Activated CD4-positive, alpha-beta memory T cell treated with anti-CD3 and anti-CD28 coated beads for 36 hours (primary cell): ENCODE measurements at regions not wholly inside any gene's neighbourhood (a gene's known extent, or its start where the extent isn't known, plus 50 kb on each side); places are given as distances from the start of the nearest gene placed in this dataset.

Source experiments
- CTCF ChIA-PET: fragments of 350-600 bp; sonication (Branson Sonifier 250); formaldehyde crosslinking; loops from one replicate; lab custom pipeline; 2021; ENCODE audit warnings: antibody characterized with exemption, inconsistent platforms; lab: Charles Lee
- POLR2A ChIA-PET: fragments of 350-600 bp; sonication (Branson Sonifier 250); formaldehyde crosslinking; loops from one replicate; lab custom pipeline; 2021; ENCODE audit warnings: antibody characterized with exemption; lab: Charles Lee
- DNase-seq: peaks from one replicate; pipeline ENCODE4 v3.0.0-alpha.2; 2020
- H3K27ac Mint-ChIP-seq: one replicate; pipeline ENCODE4 v1.8.0; 2021; ENCODE audit warnings: mixed read lengths
- H3K27me3 Mint-ChIP-seq: one replicate; pipeline ENCODE4 v1.8.0; 2021; ENCODE audit warnings: mixed read lengths
- H3K36me3 Mint-ChIP-seq: one replicate; pipeline ENCODE4 v1.8.0; 2021; ENCODE audit warnings: mixed read lengths
- H3K4me1 Mint-ChIP-seq: one replicate; pipeline ENCODE4 v1.8.0; 2021; ENCODE audit warnings: low read depth, mixed read lengths
- H3K4me3 Mint-ChIP-seq: one replicate; pipeline ENCODE4 v1.8.0; 2021; ENCODE audit warnings: mild to moderate bottlenecking, mixed read lengths
- H3K9me3 Mint-ChIP-seq: one replicate; pipeline ENCODE4 v1.8.0; 2021; ENCODE audit warnings: mixed read lengths
- intact Hi-C: fragments of 100-400 bp; cut with micrococcal nuclease; formaldehyde crosslinking; loops from one replicate; pipeline ENCODE4 v1.15.1; 2023

GRCh38 chr5:120788481-120788880 is 324.4 kb downstream of the PRR16 start:
- Mint-ChIP-seq H3K36me3 (no peaks in the 10 kb centered on the region), H3K9me3 (no peaks in the 10 kb centered on the region), H3K4me1 (no peaks in the 10 kb centered on the region), H3K27ac (no peak overlapping the region), H3K27me3 (no peaks in the 10 kb centered on the region), H3K4me3 (no peak overlapping the region)
- ChIA-PET POLR2A (no interaction called here), CTCF (no interaction called here)
- DNase-seq = no peak
- intact Hi-C loops = no loop called here

- intact Hi-C loops = no loop called here
- no peak overlapping the region for H3K27ac Mint-ChIP-seq
- H3K36me3 Mint-ChIP-seq = no peaks in the 10 kb centered on the region
- H3K27me3 Mint-ChIP-seq = no peaks in the 10 kb centered on the region
- ChIA-PET POLR2A (no interaction called here), CTCF (no interaction called here)
- H3K4me1 Mint-ChIP-seq = no peaks in the 10 kb centered on the region
- DNase-seq = no peak
- peaks cover 4% of the 10 kb centered on the region for H3K9me3 Mint-ChIP-seq
- no peak overlapping the region for H3K4me3 Mint-ChIP-seq
Measured at GRCh38 chr5:120789918-120790317, 325.8 kb downstream of the PRR16 start.

GRCh38 chr5:120790339-120790738 is 326.2 kb downstream of the PRR16 start:
- CTCF ChIA-PET = no interaction called here
- DNase-seq = no peak
- Mint-ChIP-seq H3K36me3 (no peaks in the 10 kb centered on the region), H3K4me3 (no peak overlapping the region), H3K27me3 (no peaks in the 10 kb centered on the region), H3K27ac (no peak overlapping the region), H3K4me1 (no peaks in the 10 kb centered on the region), H3K9me3 (peaks cover 4% of the 10 kb centered on the region)
- POLR2A ChIA-PET = no interaction called here
- intact Hi-C loops = no loop called here

- Mint-ChIP-seq H3K36me3 (no peaks in the 10 kb centered on the region), H3K27ac (no peak overlapping the region), H3K4me1 (no peaks in the 10 kb centered on the region), H3K27me3 (no peaks in the 10 kb centered on the region), H3K9me3 (peaks cover 7% of the 10 kb centered on the region), H3K4me3 (no peak overlapping the region)
- ChIA-PET CTCF (no interaction called here), POLR2A (no interaction called here)
- intact Hi-C loops = no loop called here
- DNase-seq = no peak
Measured at GRCh38 chr5:120792477-120792876, 328.4 kb downstream of the PRR16 start.

- Mint-ChIP-seq H3K4me3 (no peak overlapping the region), H3K4me1 (no peaks in the 10 kb centered on the region), H3K27ac (no peak overlapping the region), H3K36me3 (no peaks in the 10 kb centered on the region), H3K27me3 (no peaks in the 10 kb centered on the region), H3K9me3 (peaks cover 7% of the 10 kb centered on the region)
- intact Hi-C loops = no loop called here
- POLR2A ChIA-PET = no interaction called here
- DNase-seq = no peak
- CTCF ChIA-PET = no interaction called here
Measured at GRCh38 chr5:120794121-120794520, 330.0 kb downstream of the PRR16 start.

GRCh38 chr5:120803282-120803681 is 339.2 kb downstream of the PRR16 start:
- POLR2A ChIA-PET = no interaction called here
- DNase-seq = no peak
- Mint-ChIP-seq H3K4me1 (no peaks in the 10 kb centered on the region), H3K27me3 (no peaks in the 10 kb centered on the region), H3K9me3 (peaks cover 4% of the 10 kb centered on the region), H3K4me3 (no peak overlapping the region), H3K27ac (no peak overlapping the region), H3K36me3 (no peaks in the 10 kb centered on the region)
- CTCF ChIA-PET = no interaction called here
- intact Hi-C loops = no loop called here

GRCh38 chr5:120805131-120805530 is 341.0 kb downstream of the PRR16 start:
- Mint-ChIP-seq H3K9me3 (peaks cover 4% of the 10 kb centered on the region), H3K27ac (no peak overlapping the region), H3K4me1 (no peaks in the 10 kb centered on the region), H3K27me3 (no peaks in the 10 kb centered on the region), H3K4me3 (no peak overlapping the region), H3K36me3 (no peaks in the 10 kb centered on the region)
- CTCF ChIA-PET = no interaction called here
- intact Hi-C loops = no loop called here
- POLR2A ChIA-PET = no interaction called here
- DNase-seq = no peak

- intact Hi-C loops = no loop called here
- CTCF ChIA-PET = no interaction called here
- Mint-ChIP-seq H3K4me3 (no peak overlapping the region), H3K36me3 (no peaks in the 10 kb centered on the region), H3K9me3 (peaks cover 4% of the 10 kb centered on the region), H3K4me1 (no peaks in the 10 kb centered on the region), H3K27me3 (no peaks in the 10 kb centered on the region), H3K27ac (no peak overlapping the region)
- no peak for DNase-seq
- POLR2A ChIA-PET = no interaction called here
Measured at GRCh38 chr5:120806202-120806601, 342.1 kb downstream of the PRR16 start.

- CTCF ChIA-PET = no interaction called here
- Mint-ChIP-seq H3K36me3 (no peaks in the 10 kb centered on the region), H3K27me3 (no peaks in the 10 kb centered on the region), H3K4me1 (no peaks in the 10 kb centered on the region), H3K4me3 (no peak overlapping the region), H3K27ac (no peak overlapping the region), H3K9me3 (peaks cover 5% of the 10 kb centered on the region)
- DNase-seq = no peak
- POLR2A ChIA-PET = no interaction called here
- intact Hi-C loops = no loop called here
Measured at GRCh38 chr5:120808135-120808534, 344.0 kb downstream of the PRR16 start.

- no peaks in the 10 kb centered on the region for H3K4me1 Mint-ChIP-seq
- DNase-seq = no peak
- H3K4me3 Mint-ChIP-seq = no peak overlapping the region
- intact Hi-C loops = no loop called here
- H3K27ac Mint-ChIP-seq = no peak overlapping the region
- ChIA-PET CTCF (no interaction called here), POLR2A (no interaction called here)
- H3K36me3 Mint-ChIP-seq = no peaks in the 10 kb centered on the region
- no peaks in the 10 kb centered on the region for H3K27me3 Mint-ChIP-seq
- H3K9me3 Mint-ChIP-seq = peaks cover 8% of the 10 kb centered on the region
Measured at GRCh38 chr5:120808606-120809005, 344.5 kb downstream of the PRR16 start.

GRCh38 chr5:120813551-120813950 is 349.5 kb downstream of the PRR16 start:
- no peak for DNase-seq
- Mint-ChIP-seq H3K27me3 (no peaks in the 10 kb centered on the region), H3K36me3 (no peaks in the 10 kb centered on the region), H3K9me3 (peaks cover 28% of the 10 kb centered on the region), H3K4me3 (no peak overlapping the region), H3K27ac (no peak overlapping the region), H3K4me1 (no peaks in the 10 kb centered on the region)
- POLR2A ChIA-PET = no interaction called here
- intact Hi-C loops = no loop called here
- CTCF ChIA-PET = no interaction called here

GRCh38 chr5:120817044-120817985 is 353.2 kb downstream of the PRR16 start:
- intact Hi-C loops = no loop called here
- no peak overlapping the region for H3K4me3 Mint-ChIP-seq
- H3K9me3 Mint-ChIP-seq = peaks cover 28% of the 10 kb centered on the region
- no peaks in the 10 kb centered on the region for H3K36me3 Mint-ChIP-seq
- ChIA-PET POLR2A (no interaction called here), CTCF (no interaction called here)
- no peaks in the 10 kb centered on the region for H3K4me1 Mint-ChIP-seq
- H3K27me3 Mint-ChIP-seq = no peaks in the 10 kb centered on the region
- DNase-seq = no peak
- H3K27ac Mint-ChIP-seq = no peak overlapping the region

- POLR2A ChIA-PET = no interaction called here
- H3K9me3 Mint-ChIP-seq = peaks cover 25% of the 10 kb centered on the region
- no peak overlapping the region for H3K27ac Mint-ChIP-seq
- intact Hi-C loops = no loop called here
- no peaks in the 10 kb centered on the region for H3K4me1 Mint-ChIP-seq
- H3K36me3 Mint-ChIP-seq = no peaks in the 10 kb centered on the region
- H3K27me3 Mint-ChIP-seq = no peaks in the 10 kb centered on the region
- no peak for DNase-seq
- CTCF ChIA-PET = no interaction called here
- no peak overlapping the region for H3K4me3 Mint-ChIP-seq
Measured at GRCh38 chr5:120818128-120818527, 354.0 kb downstream of the PRR16 start.
